ENCODE measurements at regions not wholly inside any gene's neighbourhood (a gene's known extent, or its start where the extent isn't known, plus 50 kb on each side); places are given as distances from the start of the nearest gene placed in this dataset.
A peak's percentile ranks its signal among the peaks of the same experiment; 100 is the strongest.

- H3K9ac ChIP-seq (ENCODE audit: low read length in 3 of 3): no peak overlapping the region
- no peaks in the 10 kb centered on the region for H3K4me1 ChIP-seq (ENCODE audit: control insufficient read depth in 2 of 3, insufficient read depth in 2 of 3, low read depth in 1 of 3, low read length in 3 of 3)
- intact Hi-C loops (cut with DNase I): no loop called here
- FAIRE-seq: no peak
- TF ChIP-seq, protein P1, sequence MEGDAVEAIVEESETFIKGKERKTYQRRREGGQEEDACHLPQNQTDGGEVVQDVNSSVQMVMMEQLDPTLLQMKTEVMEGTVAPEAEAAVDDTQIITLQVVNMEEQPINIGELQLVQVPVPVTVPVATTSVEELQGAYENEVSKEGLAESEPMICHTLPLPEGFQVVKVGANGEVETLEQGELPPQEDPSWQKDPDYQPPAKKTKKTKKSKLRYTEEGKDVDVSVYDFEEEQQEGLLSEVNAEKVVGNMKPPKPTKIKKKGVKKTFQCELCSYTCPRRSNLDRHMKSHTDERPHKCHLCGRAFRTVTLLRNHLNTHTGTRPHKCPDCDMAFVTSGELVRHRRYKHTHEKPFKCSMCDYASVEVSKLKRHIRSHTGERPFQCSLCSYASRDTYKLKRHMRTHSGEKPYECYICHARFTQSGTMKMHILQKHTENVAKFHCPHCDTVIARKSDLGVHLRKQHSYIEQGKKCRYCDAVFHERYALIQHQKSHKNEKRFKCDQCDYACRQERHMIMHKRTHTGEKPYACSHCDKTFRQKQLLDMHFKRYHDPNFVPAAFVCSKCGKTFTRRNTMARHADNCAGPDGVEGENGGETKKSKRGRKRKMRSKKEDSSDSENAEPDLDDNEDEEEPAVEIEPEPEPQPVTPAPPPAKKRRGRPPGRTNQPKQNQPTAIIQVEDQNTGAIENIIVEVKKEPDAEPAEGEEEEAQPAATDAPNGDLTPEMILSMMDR (IDR thresholded peaks at IDR 0.05; ENCODE audit: borderline replicate concordance, extremely low read depth, insufficient read depth): no peak
- no peak overlapping the region for H3K4me3 ChIP-seq (ENCODE audit: low read length in 3 of 3)
- H3K27me3 ChIP-seq (ENCODE audit: control insufficient read depth, insufficient read depth, low read length): no peaks in the 10 kb centered on the region
- DNase-seq: no peak
- H3K9me3 ChIP-seq (ENCODE audit: control insufficient read depth in 2 of 3, insufficient read depth in 1 of 3, low read length in 3 of 3): no peaks in the 10 kb centered on the region
- H3K27ac ChIP-seq (ENCODE audit: low read depth in 2 of 2, low read length in 2 of 2): no peak overlapping the region
- H3K36me3 ChIP-seq (ENCODE audit: control insufficient read depth in 2 of 3, insufficient read depth in 3 of 3, low read length in 3 of 3): no peaks in the 10 kb centered on the region
Observed at GRCh38 chr6:56887086-56887485, 67.8 kb upstream of the BEND6 start.

- Histone ChIP-seq H3K27me3 (ENCODE audit: control insufficient read depth, insufficient read depth, low read length) (no peaks in the 10 kb centered on the region), H3K4me3 (ENCODE audit: low read length in 3 of 3) (no peak overlapping the region), H3K4me1 (ENCODE audit: control insufficient read depth in 2 of 3, insufficient read depth in 2 of 3, low read depth in 1 of 3, low read length in 3 of 3) (no peaks in the 10 kb centered on the region), H3K36me3 (ENCODE audit: control insufficient read depth in 2 of 3, insufficient read depth in 3 of 3, low read length in 3 of 3) (no peaks in the 10 kb centered on the region), H3K27ac (ENCODE audit: low read depth in 2 of 2, low read length in 2 of 2) (no peak overlapping the region), H3K9me3 (ENCODE audit: control insufficient read depth in 2 of 3, insufficient read depth in 1 of 3, low read length in 3 of 3) (no peaks in the 10 kb centered on the region), H3K9ac (ENCODE audit: low read length in 3 of 3) (no peak overlapping the region)
- DNase-seq: no peak
- no peak for FAIRE-seq
- intact Hi-C loops (cut with DNase I): no loop called here
- TF ChIP-seq, protein P1 (IDR thresholded peaks at IDR 0.05; ENCODE audit: borderline replicate concordance, extremely low read depth, insufficient read depth): no peak
Observed at GRCh38 chr6:56877922-56878321, 77.0 kb upstream of the BEND6 start.

DNA sequence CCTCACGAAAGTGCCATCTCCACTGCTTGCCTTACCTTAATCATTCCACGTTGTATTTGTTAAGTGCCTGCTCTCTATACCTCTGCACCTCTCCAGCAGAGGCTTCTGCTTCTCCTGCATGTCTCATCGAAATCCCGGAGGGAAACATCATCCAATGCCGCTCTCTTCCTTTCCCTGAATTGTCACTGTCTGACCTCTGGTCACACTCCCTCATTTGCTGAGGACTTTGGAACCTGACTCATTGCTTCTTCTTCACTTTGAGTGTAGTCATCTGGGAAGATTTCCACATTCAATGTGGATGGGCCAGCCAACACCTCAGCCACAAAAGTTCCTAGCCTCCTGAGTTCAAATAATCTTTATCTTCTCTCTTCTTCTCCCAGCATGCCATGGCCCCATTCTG, 78.9 kb upstream of the BEND6 start:
- intact Hi-C loops (cut with DNase I): no loop called here
- H3K4me1 ChIP-seq (ENCODE audit: control insufficient read depth in 2 of 3, insufficient read depth in 2 of 3, low read depth in 1 of 3, low read length in 3 of 3): no peaks in the 10 kb centered on the region
- no peak overlapping the region for H3K27ac ChIP-seq (ENCODE audit: low read depth in 2 of 2, low read length in 2 of 2)
- H3K9ac ChIP-seq (ENCODE audit: low read length in 3 of 3): no peak overlapping the region
- H3K27me3 ChIP-seq (ENCODE audit: control insufficient read depth, insufficient read depth, low read length): no peaks in the 10 kb centered on the region
- no peaks in the 10 kb centered on the region for H3K36me3 ChIP-seq (ENCODE audit: control insufficient read depth in 2 of 3, insufficient read depth in 3 of 3, low read length in 3 of 3)
- no peak for FAIRE-seq
- peak in 1 of 5 donors; percentile 19 for DNase-seq
- no peak overlapping the region for H3K4me3 ChIP-seq (ENCODE audit: low read length in 3 of 3)
- no peaks in the 10 kb centered on the region for H3K9me3 ChIP-seq (ENCODE audit: control insufficient read depth in 2 of 3, insufficient read depth in 1 of 3, low read length in 3 of 3)
- TF ChIP-seq, protein P1 (IDR thresholded peaks at IDR 0.05; ENCODE audit: borderline replicate concordance, extremely low read depth, insufficient read depth): no peak

DNA sequence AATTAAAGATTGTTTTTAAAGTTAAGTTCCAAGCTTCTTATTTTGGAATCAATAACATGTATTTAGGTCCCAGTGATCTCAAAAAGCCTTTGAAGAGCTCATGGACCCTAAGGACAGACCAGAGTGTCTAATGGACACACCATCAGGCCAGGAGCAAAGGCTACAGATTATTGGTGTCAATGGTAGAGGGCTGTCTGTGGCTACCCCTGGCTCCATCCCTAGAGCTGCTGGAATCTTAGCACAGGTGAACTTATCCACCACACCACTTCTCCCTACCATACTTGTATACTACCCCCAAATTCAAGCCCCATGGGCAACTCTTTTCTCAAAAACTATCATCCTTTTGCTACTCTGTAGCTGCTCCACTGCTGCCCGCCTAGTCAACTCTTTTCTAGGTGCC, 79.4 kb upstream of the BEND6 start:
- TF ChIP-seq, protein P1 (IDR thresholded peaks at IDR 0.05; ENCODE audit: borderline replicate concordance, extremely low read depth, insufficient read depth): no peak
- intact Hi-C loops (cut with DNase I): no loop called here
- no peak overlapping the region for H3K4me3 ChIP-seq (ENCODE audit: low read length in 3 of 3)
- H3K9me3 ChIP-seq (ENCODE audit: control insufficient read depth in 2 of 3, insufficient read depth in 1 of 3, low read length in 3 of 3): no peaks in the 10 kb centered on the region
- DNase-seq (no peak), FAIRE-seq (no peak)
- no peaks in the 10 kb centered on the region for H3K36me3 ChIP-seq (ENCODE audit: control insufficient read depth in 2 of 3, insufficient read depth in 3 of 3, low read length in 3 of 3)
- H3K27ac ChIP-seq (ENCODE audit: low read depth in 2 of 2, low read length in 2 of 2): no peak overlapping the region
- no peaks in the 10 kb centered on the region for H3K27me3 ChIP-seq (ENCODE audit: control insufficient read depth, insufficient read depth, low read length)
- no peak overlapping the region for H3K9ac ChIP-seq (ENCODE audit: low read length in 3 of 3)
- H3K4me1 ChIP-seq (ENCODE audit: control insufficient read depth in 2 of 3, insufficient read depth in 2 of 3, low read depth in 1 of 3, low read length in 3 of 3): no peaks in the 10 kb centered on the region

Data from kidney (tissue), 13 donors.